HepG2 (cell line): ENCODE measurements at regions not wholly inside any gene's neighbourhood (a gene's known extent, or its start where the extent isn't known, plus 50 kb on each side); places are given as distances from the start of the nearest gene placed in this dataset.

Source experiments
- ATAC-seq: fragments of 200-7000 bp; cut with Tn5 transposase; 3 replicates; pipeline ENCODE4 v1.9.1; 2020; ENCODE audit warnings: mild to moderate bottlenecking, moderate library complexity
- BruUV-seq: library from RNA; stranded (reverse); fragments of 400-500 nt; replicated peaks from 2 replicates; lab custom pipeline; 2021; lab: Mats Ljungman, UMichigan
- CTCF ChIA-PET: fragments of 300-600 bp; formaldehyde crosslinking; extraction: SDS; loops from one replicate; lab custom pipeline; 2021; ENCODE audit warnings: low total read pairs, inconsistent platforms, low intra/inter-chr PET ratio; lab: Yijun Ruan, JAX
- POLR2A ChIA-PET: fragments of 350-600 bp; sonication (Branson Sonifier 250); formaldehyde crosslinking; loops from one replicate; lab custom pipeline; 2020; ENCODE audit warnings: antibody characterized with exemption, inconsistent platforms; lab: Yijun Ruan, JAX
- DNase-seq: peaks from one replicate; pipeline ENCODE4 v3.0.0-alpha.2; 2015; ENCODE audit warnings: low spot score
- FAIRE-seq: peaks from 3 replicates; lab custom pipeline; 2011; peaks lifted over from hg19 to GRCh38; lab: Jason Lieb, UNC
- H2AFZ ChIP-seq: one replicate; pipeline ENCODE4 v1.6.1; 2011; ENCODE audit warnings: low read length, inconsistent platforms
- H3K27ac ChIP-seq: fragments of 300-600 bp; 3 replicates; pipeline ENCODE4 v1.8.0; 2011; ENCODE audit warnings: mixed run types, mild to moderate bottlenecking, mixed read lengths, low read length, inconsistent platforms; ENCODE audit not compliant: insufficient read depth; ENCODE audit errors: extremely low read length
- H3K27me3 ChIP-seq, 2 experiments: fragments of 200-600 bp in 1 of 2; 2 replicates in 1 of 2; 3 replicates in 1 of 2; pipeline versions ENCODE4 v1.6.0 to v1.8.0; 2011; ENCODE audit warnings: low read length in 2 of 2, mild to moderate bottlenecking in 2 of 2, moderate library complexity in 2 of 2, inconsistent platforms in 1 of 2; ENCODE audit not compliant: insufficient read depth in 2 of 2, control insufficient read depth in 1 of 2
- H3K36me3 ChIP-seq, 2 experiments: fragments of 200-600 bp in 1 of 2; replicated peaks in 1 of 2; 2 replicates in 1 of 2; 3 replicates in 1 of 2; pipeline versions ENCODE4 v1.5.1 to v1.8.0; 2011; ENCODE audit warnings: low read length in 2 of 2, inconsistent platforms in 1 of 2; ENCODE audit not compliant: insufficient read depth in 2 of 2, control insufficient read depth in 1 of 2
- H3K4me1 ChIP-seq: 2 replicates; pipeline ENCODE4 v1.5.1; 2012; ENCODE audit warnings: low read length, inconsistent platforms; ENCODE audit not compliant: insufficient read depth
- H3K4me2 ChIP-seq: 2 replicates; pipeline ENCODE4 v1.6.0; 2011; ENCODE audit warnings: low read depth, low read length, inconsistent platforms
- H3K4me3 ChIP-seq, 3 experiments: fragments of 200-600 bp in 1 of 3; sonication (generic), shearing (Covaris generic) in 1 of 3; replicated peaks in 1 of 3; 2 replicates each; pipeline ENCODE4 v1.5.1; 2011 to 2016; ENCODE audit warnings: low read length in 3 of 3, inconsistent platforms in 2 of 3, low read depth in 2 of 3, mild to moderate bottlenecking in 2 of 3, control low read depth in 1 of 3, mixed read lengths in 1 of 3; ENCODE audit not compliant: insufficient read depth in 1 of 3
- H3K79me2 ChIP-seq: one replicate; pipeline ENCODE4 v1.6.1; 2011; ENCODE audit warnings: low read length, inconsistent platforms; ENCODE audit not compliant: insufficient read depth
- H3K9ac ChIP-seq: 2 replicates; pipeline ENCODE4 v1.6.0; 2011; ENCODE audit warnings: mild to moderate bottlenecking, low read depth, low read length, inconsistent platforms; ENCODE audit not compliant: insufficient read depth
- H3K9me3 ChIP-seq: 2 replicates; pipeline ENCODE4 v1.5.1; 2012; ENCODE audit warnings: mild to moderate bottlenecking, low read length
- H4K20me1 ChIP-seq: 2 replicates; pipeline ENCODE4 v1.6.0; 2011; ENCODE audit warnings: inconsistent platforms, mild to moderate bottlenecking, low read length, moderate library complexity; ENCODE audit not compliant: insufficient read depth
- AGO2 ChIP-seq: fragments of 200-400 bp; formaldehyde crosslinking; optimal IDR thresholded peaks from 2 replicates; pipeline ENCODE3; 2017; ENCODE audit warnings: mild to moderate bottlenecking, low read depth, low read length, moderate library complexity
- ARHGAP35 ChIP-seq: sonication (generic); formaldehyde crosslinking; IDR thresholded peaks from 2 replicates; pipeline ENCODE4 v1.9.0; 2022; ENCODE audit warnings: mild to moderate bottlenecking, inconsistent platforms, moderate library complexity, missing genetic modification reagents, borderline replicate concordance
- BORCS8-MEF2B ChIP-seq: sonication (generic); formaldehyde crosslinking; IDR thresholded peaks from 2 replicates; pipeline ENCODE4 v1.8.0; 2022; ENCODE audit warnings: mild to moderate bottlenecking, missing genetic modification reagents
- CEBPB ChIP-seq: IDR thresholded peaks from 2 replicates; pipeline ENCODE4 v1.6.1; 2011; ENCODE audit warnings: low read depth, low read length, improper control_type of control experiment, borderline replicate concordance
- KDM5B ChIP-seq: sonication (generic); formaldehyde crosslinking; IDR thresholded peaks from 2 replicates; pipeline ENCODE4 v1.4.0; 2020; ENCODE audit warnings: missing genetic modification reagents, mild to moderate bottlenecking, borderline replicate concordance
- SRSF4 ChIP-seq: fragments of 200-400 bp; formaldehyde crosslinking; IDR thresholded peaks from one replicate; pipeline ENCODE4 v1.6.1; 2018; ENCODE audit warnings: mild to moderate bottlenecking, low read depth, low read length, moderate library complexity; ENCODE audit not compliant: poor library complexity, severe bottlenecking
- ZMYM2 ChIP-seq: sonication (generic); formaldehyde crosslinking; IDR thresholded peaks from 2 replicates; pipeline ENCODE4 v1.8.0; 2022; ENCODE audit warnings: mild to moderate bottlenecking, missing genetic modification reagents
- ZNF337 ChIP-seq: sonication (generic); formaldehyde crosslinking; IDR thresholded peaks from 2 replicates; pipeline ENCODE4 v1.5.1; 2020; ENCODE audit warnings: missing genetic modification reagents, low read depth, mild to moderate bottlenecking, borderline replicate concordance
- ZNF713 ChIP-seq: sonication (generic); formaldehyde crosslinking; IDR thresholded peaks from 2 replicates; pipeline ENCODE4 v1.4.0; 2020; ENCODE audit warnings: mild to moderate bottlenecking, missing genetic modification reagents
- WGBS: methylation state at CpG from one replicate; pipeline ENCODE4 v1.1.6; 2017; ENCODE audit warnings: low lambda C conversion rate; 5-methylcytosine and 5-hydroxymethylcytosine counted together
- in situ Hi-C: cut with HindIII; loops from 2 replicates; pipeline ENCODE4 v1.10.0; 2017; ENCODE audit warnings: low pct_unique_long_range_greater_than_20kb; ENCODE audit not compliant: extremely low pct_ligation_motif_present
- intact Hi-C: fragments of 100-400 bp; cut with micrococcal nuclease; formaldehyde crosslinking; loops from one replicate; pipeline ENCODE4 v1.10.0; 2022; ENCODE audit not compliant: unreplicated experiment
- TF ChIP-seq, protein P1 (sequence below): sonication (generic); formaldehyde crosslinking; IDR thresholded peaks from 2 replicates; pipeline ENCODE4 v1.5.1; 2020; ENCODE audit warnings: missing genetic modification reagents, mild to moderate bottlenecking, borderline replicate concordance
- TF ChIP-seq, protein P2 (sequence below): sonication (generic); formaldehyde crosslinking; IDR thresholded peaks from 2 replicates; pipeline ENCODE4 v1.8.1; 2023; ENCODE audit warnings: missing genetic modification reagents, mild to moderate bottlenecking, borderline replicate concordance
- TF ChIP-seq, protein P3 (sequence below): sonication (generic); formaldehyde crosslinking; IDR thresholded peaks from 2 replicates; pipeline ENCODE4 v1.4.0; 2020; ENCODE audit warnings: missing genetic modification reagents
- TF ChIP-seq, protein P4 (sequence below): sonication (generic); formaldehyde crosslinking; conservative IDR thresholded peaks from 2 replicates; pipeline ENCODE4 v1.4.0; 2020; ENCODE audit warnings: missing genetic modification reagents

DNA sequence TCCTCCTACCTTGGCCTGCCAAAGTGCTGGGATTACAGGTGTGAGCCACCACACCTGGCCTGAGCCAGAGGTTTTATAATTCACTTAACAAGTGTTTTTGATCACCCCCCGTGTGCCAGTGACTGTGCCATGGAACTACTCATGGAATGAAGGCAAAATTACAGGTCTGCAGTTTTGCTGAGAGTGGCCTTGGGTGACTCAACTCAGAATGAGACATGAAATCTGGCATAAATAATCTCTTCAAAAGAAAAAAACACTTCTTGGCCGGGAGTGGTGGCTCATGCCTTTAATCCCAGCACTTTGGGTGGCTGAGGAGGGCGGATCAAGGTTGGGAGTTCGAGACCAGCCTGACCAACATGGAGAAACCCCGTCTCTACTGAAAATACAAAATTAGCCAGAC is 166.9 kb upstream of the SALL4 start (continued):
- TF ChIP-seq KDM5B (no peak), ARHGAP35 (CRISPR knock-in tag) (no peak), BORCS8-MEF2B (CRISPR knock-in tag) (no peak)

DNA sequence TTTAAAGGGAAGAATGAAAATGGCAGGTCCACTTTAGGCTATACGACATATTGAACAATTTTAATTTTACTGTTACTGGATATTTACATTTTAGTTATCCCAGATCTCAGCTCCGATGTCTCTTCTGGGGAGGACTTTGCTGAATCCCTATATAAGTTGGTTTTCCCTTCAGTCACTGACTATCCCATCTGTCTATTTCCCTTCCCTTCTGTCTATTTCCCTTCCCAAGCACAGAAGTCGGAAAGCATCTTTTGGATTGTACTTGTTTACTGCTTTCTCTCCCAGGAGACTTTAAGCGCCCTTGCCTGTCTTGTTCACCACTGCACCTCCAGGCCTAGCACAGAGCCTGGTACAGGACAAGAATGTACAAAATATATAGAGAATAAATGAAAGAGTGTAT is 165.8 kb upstream of the SALL4 start:
- BruUV-seq = no TSS peak
- intact Hi-C loops (loop anchor here (5.0 kb wide), 1 partner anchor 596 kb away; no protein-coding TSS in a partner anchor), in situ Hi-C loops (loop anchor here (5.0 kb wide), 1 partner anchor 331 kb away; no protein-coding TSS in a partner anchor)
- no peak for FAIRE-seq
- no peaks in the 10 kb centered on the region for H4K20me1 ChIP-seq
- no peaks in the 10 kb centered on the region; a peak in 1 of 5 replicates for H3K27me3 ChIP-seq
- no peak overlapping the region for H3K9ac ChIP-seq
- no peak overlapping the region for H3K27ac ChIP-seq
- TF ChIP-seq ZMYM2 = no peak
- TF ChIP-seq, protein P1, sequence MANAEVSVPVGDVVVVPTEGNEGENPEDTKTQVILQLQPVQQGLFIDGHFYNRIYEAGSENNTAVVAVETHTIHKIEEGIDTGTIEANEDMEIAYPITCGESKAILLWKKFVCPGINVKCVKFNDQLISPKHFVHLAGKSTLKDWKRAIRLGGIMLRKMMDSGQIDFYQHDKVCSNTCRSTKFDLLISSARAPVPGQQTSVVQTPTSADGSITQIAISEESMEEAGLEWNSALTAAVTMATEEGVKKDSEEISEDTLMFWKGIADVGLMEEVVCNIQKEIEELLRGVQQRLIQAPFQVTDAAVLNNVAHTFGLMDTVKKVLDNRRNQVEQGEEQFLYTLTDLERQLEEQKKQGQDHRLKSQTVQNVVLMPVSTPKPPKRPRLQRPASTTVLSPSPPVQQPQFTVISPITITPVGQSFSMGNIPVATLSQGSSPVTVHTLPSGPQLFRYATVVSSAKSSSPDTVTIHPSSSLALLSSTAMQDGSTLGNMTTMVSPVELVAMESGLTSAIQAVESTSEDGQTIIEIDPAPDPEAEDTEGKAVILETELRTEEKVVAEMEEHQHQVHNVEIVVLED (CRISPR knock-in tag) = no peak
- TF ChIP-seq, protein P2, sequence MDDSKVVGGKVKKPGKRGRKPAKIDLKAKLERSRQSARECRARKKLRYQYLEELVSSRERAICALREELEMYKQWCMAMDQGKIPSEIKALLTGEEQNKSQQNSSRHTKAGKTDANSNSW (CRISPR knock-in tag) = no peak
- TF ChIP-seq ZNF713 (CRISPR knock-in tag) = no peak
- TF ChIP-seq, protein P3, sequence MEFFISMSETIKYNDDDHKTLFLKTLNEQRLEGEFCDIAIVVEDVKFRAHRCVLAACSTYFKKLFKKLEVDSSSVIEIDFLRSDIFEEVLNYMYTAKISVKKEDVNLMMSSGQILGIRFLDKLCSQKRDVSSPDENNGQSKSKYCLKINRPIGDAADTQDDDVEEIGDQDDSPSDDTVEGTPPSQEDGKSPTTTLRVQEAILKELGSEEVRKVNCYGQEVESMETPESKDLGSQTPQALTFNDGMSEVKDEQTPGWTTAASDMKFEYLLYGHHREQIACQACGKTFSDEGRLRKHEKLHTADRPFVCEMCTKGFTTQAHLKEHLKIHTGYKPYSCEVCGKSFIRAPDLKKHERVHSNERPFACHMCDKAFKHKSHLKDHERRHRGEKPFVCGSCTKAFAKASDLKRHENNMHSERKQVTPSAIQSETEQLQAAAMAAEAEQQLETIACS (CRISPR knock-in tag) = no peak
- TF ChIP-seq, protein P4, sequence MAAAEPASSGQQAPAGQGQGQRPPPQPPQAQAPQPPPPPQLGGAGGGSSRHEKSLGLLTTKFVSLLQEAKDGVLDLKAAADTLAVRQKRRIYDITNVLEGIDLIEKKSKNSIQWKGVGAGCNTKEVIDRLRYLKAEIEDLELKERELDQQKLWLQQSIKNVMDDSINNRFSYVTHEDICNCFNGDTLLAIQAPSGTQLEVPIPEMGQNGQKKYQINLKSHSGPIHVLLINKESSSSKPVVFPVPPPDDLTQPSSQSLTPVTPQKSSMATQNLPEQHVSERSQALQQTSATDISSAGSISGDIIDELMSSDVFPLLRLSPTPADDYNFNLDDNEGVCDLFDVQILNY (CRISPR knock-in tag) = no peak
- no peak for TF ChIP-seq ZNF337
- no peak for TF ChIP-seq AGO2
- TF ChIP-seq CEBPB = no peak
- no peak for TF ChIP-seq SRSF4
- H3K4me2 ChIP-seq = no peak overlapping the region
- H3K4me3 ChIP-seq = no peak overlapping the region
- ChIA-PET CTCF (no interaction called here), POLR2A (no interaction called here)
- no peaks in the 10 kb centered on the region for H3K36me3 ChIP-seq
- ATAC-seq = no peak
- no peaks in the 10 kb centered on the region for H3K9me3 ChIP-seq
- H2AFZ ChIP-seq = no peak overlapping the region
- WGBS = 66% methylated on average over 4 of the region's 4 CpGs
- H3K4me1 ChIP-seq = peaks cover 11% of the 10 kb centered on the region
- no peak for DNase-seq
- H3K79me2 ChIP-seq = no peaks in the 10 kb centered on the region
